Uterus (tissue), 3 donors: ENCODE measurements at regions not wholly inside any gene's neighbourhood (a gene's known extent, or its start where the extent isn't known, plus 50 kb on each side); places are given as distances from the start of the nearest gene placed in this dataset.

Experiments
- DNase-seq, 2 donors: peaks; one replicate each; pipeline ENCODE4 v3.0.0-alpha.2; 2019 to 2020
- H3K27ac ChIP-seq, 2 donors: fragments of 200-600 bp; sonication (generic); 1 replicate in 1 of 2; 2 replicates in 1 of 2; pipeline ENCODE4 v1.5.1; 2016 to 2018
- H3K27me3 ChIP-seq, 2 donors: fragments of 200-600 bp; sonication (generic); one replicate each; pipeline ENCODE4 v1.5.1; 2018 to 2019; ENCODE audit warnings: control low read depth in 1 of 2
- H3K36me3 ChIP-seq, 2 donors: fragments of 200-600 bp; sonication (generic); one replicate each; pipeline ENCODE4 v1.5.1; 2019; ENCODE audit warnings: control low read depth in 1 of 2
- H3K4me1 ChIP-seq, 2 donors: fragments of 200-600 bp; sonication (generic); one replicate each; pipeline ENCODE4 v1.5.1; 2018 to 2019; ENCODE audit warnings: control low read depth in 1 of 2
- H3K4me3 ChIP-seq, 2 donors: fragments of 200-600 bp; sonication (generic); 1 replicate in 1 of 2; 2 replicates in 1 of 2; pipeline ENCODE4 v1.5.1; 2018 to 2019; ENCODE audit warnings: mild to moderate bottlenecking in 1 of 2
- H3K9me3 ChIP-seq, 2 donors: fragments of 200-600 bp; sonication (generic); one replicate each; pipeline ENCODE4 v1.5.1; 2019; ENCODE audit warnings: control low read depth in 1 of 2
- POLR2A ChIP-seq, 2 donors: fragments of 450-650 bp; IDR thresholded peaks; one replicate each; pipeline ENCODE4 v1.6.1; 2016; ENCODE audit warnings: antibody characterized with exemption in 2 of 2, mild to moderate bottlenecking in 1 of 2, moderate library complexity in 1 of 2
- intact Hi-C: fragments of 100-400 bp; cut with DNase I; formaldehyde crosslinking; loops from one replicate; pipeline ENCODE4 v1.15.1; 2023; ENCODE audit warnings: low total_unique reads
- TF ChIP-seq, protein P1 (sequence below), 4 experiments: fragments of 200-600 bp in 2 of 4; fragments of 450-650 bp in 2 of 4; sonication (generic) in 2 of 4; IDR thresholded peaks; one replicate each; pipeline ENCODE4 v1.5.1; 2016 to 2019; ENCODE audit warnings: antibody characterized with exemption in 4 of 4, mild to moderate bottlenecking in 2 of 4, moderate library complexity in 1 of 4
- donor health status: DM: yes; HTN: yes; CAD: no.

DNA sequence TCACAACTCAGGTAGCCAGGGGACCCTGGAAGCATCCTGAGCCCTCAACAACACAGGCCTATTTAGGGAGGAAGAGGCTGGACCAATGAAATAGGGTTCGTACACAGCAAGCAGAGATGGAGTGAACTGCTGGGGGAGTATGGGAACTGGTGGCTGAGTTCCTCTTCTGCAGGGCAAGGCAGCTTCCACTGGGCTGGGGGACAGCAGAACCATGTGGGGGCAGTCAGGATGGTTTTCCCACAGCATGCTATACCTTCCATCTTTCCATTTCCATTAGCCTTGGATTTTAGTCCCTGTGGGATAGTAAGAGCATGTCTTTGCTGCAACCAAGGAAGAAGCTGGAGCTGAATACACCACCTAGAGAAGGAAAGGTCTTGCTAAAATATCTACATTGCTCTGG is 370.6 kb downstream of the CCSER2 start:
- Histone ChIP-seq H3K27ac (no peak overlapping the region), H3K4me1 (no peaks in the 10 kb centered on the region), H3K9me3 (no peaks in the 10 kb centered on the region), H3K4me3 (no peak overlapping the region), H3K36me3 (no peaks in the 10 kb centered on the region), H3K27me3 (no peaks in the 10 kb centered on the region)
- TF ChIP-seq, protein P1, sequence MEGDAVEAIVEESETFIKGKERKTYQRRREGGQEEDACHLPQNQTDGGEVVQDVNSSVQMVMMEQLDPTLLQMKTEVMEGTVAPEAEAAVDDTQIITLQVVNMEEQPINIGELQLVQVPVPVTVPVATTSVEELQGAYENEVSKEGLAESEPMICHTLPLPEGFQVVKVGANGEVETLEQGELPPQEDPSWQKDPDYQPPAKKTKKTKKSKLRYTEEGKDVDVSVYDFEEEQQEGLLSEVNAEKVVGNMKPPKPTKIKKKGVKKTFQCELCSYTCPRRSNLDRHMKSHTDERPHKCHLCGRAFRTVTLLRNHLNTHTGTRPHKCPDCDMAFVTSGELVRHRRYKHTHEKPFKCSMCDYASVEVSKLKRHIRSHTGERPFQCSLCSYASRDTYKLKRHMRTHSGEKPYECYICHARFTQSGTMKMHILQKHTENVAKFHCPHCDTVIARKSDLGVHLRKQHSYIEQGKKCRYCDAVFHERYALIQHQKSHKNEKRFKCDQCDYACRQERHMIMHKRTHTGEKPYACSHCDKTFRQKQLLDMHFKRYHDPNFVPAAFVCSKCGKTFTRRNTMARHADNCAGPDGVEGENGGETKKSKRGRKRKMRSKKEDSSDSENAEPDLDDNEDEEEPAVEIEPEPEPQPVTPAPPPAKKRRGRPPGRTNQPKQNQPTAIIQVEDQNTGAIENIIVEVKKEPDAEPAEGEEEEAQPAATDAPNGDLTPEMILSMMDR (IDR thresholded peaks at IDR 0.05) = no peak
- TF ChIP-seq POLR2A (IDR thresholded peaks at IDR 0.05) = no peak
- no peak for DNase-seq
- intact Hi-C loops = no loop called here

GRCh38 chr10:84700668-84701369 is 372.4 kb downstream of the CCSER2 start:
- intact Hi-C loops = no loop called here
- Histone ChIP-seq H3K27ac (no peak overlapping the region), H3K4me1 (no peaks in the 10 kb centered on the region), H3K36me3 (no peaks in the 10 kb centered on the region), H3K27me3 (no peaks in the 10 kb centered on the region), H3K9me3 (no peaks in the 10 kb centered on the region), H3K4me3 (no peak overlapping the region)
- TF ChIP-seq, protein P1 (IDR thresholded peaks at IDR 0.05) = no peak
- no peak for TF ChIP-seq POLR2A (IDR thresholded peaks at IDR 0.05)
- no peak for DNase-seq

GRCh38 chr10:84701370-84701720 is 373.0 kb downstream of the CCSER2 start:
- no peak for TF ChIP-seq POLR2A (IDR thresholded peaks at IDR 0.05)
- TF ChIP-seq, protein P1 (IDR thresholded peaks at IDR 0.05) = no peak
- DNase-seq = no peak
- H3K36me3 ChIP-seq = no peaks in the 10 kb centered on the region
- H3K4me3 ChIP-seq = no peak overlapping the region
- H3K27me3 ChIP-seq = no peaks in the 10 kb centered on the region
- no peaks in the 10 kb centered on the region for H3K4me1 ChIP-seq
- H3K9me3 ChIP-seq = no peaks in the 10 kb centered on the region
- intact Hi-C loops = no loop called here
- H3K27ac ChIP-seq = no peak overlapping the region

GRCh38 chr10:84704101-84704500 is 375.7 kb downstream of the CCSER2 start:
- TF ChIP-seq, protein P1 (IDR thresholded peaks at IDR 0.05) = no peak
- no peak for TF ChIP-seq POLR2A (IDR thresholded peaks at IDR 0.05)
- Histone ChIP-seq H3K4me3 (no peak overlapping the region), H3K9me3 (no peaks in the 10 kb centered on the region), H3K36me3 (no peaks in the 10 kb centered on the region), H3K27me3 (no peaks in the 10 kb centered on the region), H3K4me1 (no peaks in the 10 kb centered on the region), H3K27ac (no peak overlapping the region)
- intact Hi-C loops = no loop called here
- DNase-seq = no peak

DNA sequence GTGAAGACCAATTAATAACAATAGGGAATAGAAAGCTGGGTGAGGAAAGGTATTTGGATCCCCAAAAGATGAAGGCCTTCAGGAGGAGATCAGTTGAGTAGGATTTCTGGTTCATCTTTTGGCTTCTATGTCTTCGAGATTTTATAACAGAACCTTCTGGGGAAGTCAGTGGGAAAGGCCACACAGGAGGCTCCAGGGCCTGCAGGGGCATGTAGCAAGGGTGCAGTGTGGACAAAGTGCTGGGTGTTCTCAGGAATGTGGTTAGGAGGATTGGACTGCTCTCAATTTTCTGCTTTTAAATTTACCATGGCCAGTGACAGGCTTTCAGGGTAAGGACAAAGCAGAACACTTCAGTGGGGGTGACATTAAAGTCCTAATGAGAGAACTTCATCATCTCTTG is 378.0 kb downstream of the CCSER2 start:
- H3K4me3 ChIP-seq = no peak overlapping the region
- H3K36me3 ChIP-seq = no peaks in the 10 kb centered on the region
- TF ChIP-seq, protein P1 (IDR thresholded peaks at IDR 0.05) = no peak
- no peak for TF ChIP-seq POLR2A (IDR thresholded peaks at IDR 0.05)
- H3K27ac ChIP-seq = no peak overlapping the region
- no peak for DNase-seq
- intact Hi-C loops = no loop called here
- no peaks in the 10 kb centered on the region for H3K27me3 ChIP-seq
- no peaks in the 10 kb centered on the region for H3K9me3 ChIP-seq
- no peaks in the 10 kb centered on the region for H3K4me1 ChIP-seq
